Neural cell (in vitro differentiated cells): ENCODE measurements at regions not wholly inside any gene's neighbourhood (a gene's known extent, or its start where the extent isn't known, plus 50 kb on each side); places are given as distances from the start of the nearest gene placed in this dataset.

Experiments
- H2AFZ ChIP-seq: fragments of 200-600, 300-800 bp; sonication (generic), shearing (Covaris generic); 2 replicates; pipeline ENCODE4 v1.6.0; 2014; ENCODE audit warnings: low read depth, mild to moderate bottlenecking, antibody characterized with exemption, low read length, moderate library complexity
- H3F3A ChIP-seq: fragments of 200-600 bp; shearing (Covaris generic); 2 replicates; pipeline ENCODE4 v1.6.1; 2016; ENCODE audit warnings: mild to moderate bottlenecking, moderate library complexity, mixed read lengths, antibody characterized with exemption, low read length; ENCODE audit not compliant: insufficient read depth, poor library complexity, severe bottlenecking
- H3K27ac ChIP-seq: fragments of 200-600, 300-800 bp; sonication (generic), shearing (Covaris generic); 2 replicates; pipeline ENCODE4 v1.5.1; 2014; ENCODE audit warnings: mild to moderate bottlenecking, low read length, moderate library complexity
- H3K27me3 ChIP-seq: fragments of 300-800, 200-600 bp; sonication (generic), shearing (Covaris generic); 2 replicates; pipeline ENCODE4 v1.6.0; 2014; ENCODE audit warnings: mild to moderate bottlenecking, low read depth, low read length, moderate library complexity; ENCODE audit not compliant: insufficient read depth
- H3K36me3 ChIP-seq: fragments of 300-800, 200-600 bp; sonication (generic), shearing (Covaris generic); 2 replicates; pipeline ENCODE4 v1.5.1; 2014; ENCODE audit warnings: mild to moderate bottlenecking, antibody characterized with exemption, low read length, moderate library complexity; ENCODE audit not compliant: insufficient read depth
- H3K4me2 ChIP-seq: fragments of 300-800, 200-600 bp; sonication (generic), shearing (Covaris generic); 2 replicates; pipeline ENCODE4 v1.6.0; 2014; ENCODE audit warnings: mild to moderate bottlenecking, low read length
- H3K4me3 ChIP-seq: fragments of 300-800, 200-600 bp; sonication (generic), shearing (Covaris generic); 2 replicates; pipeline ENCODE4 v1.5.1; 2014; ENCODE audit warnings: mild to moderate bottlenecking, low read length, moderate library complexity
- H3K79me2 ChIP-seq: fragments of 200-600 bp; shearing (Covaris generic); replicated peaks from 2 replicates; pipeline ENCODE4 v1.6.0; 2014; ENCODE audit warnings: mild to moderate bottlenecking, low read length, moderate library complexity; ENCODE audit not compliant: insufficient read depth
- H3K9ac ChIP-seq: fragments of 300-800, 200-600 bp; sonication (generic), shearing (Covaris generic); 2 replicates; pipeline ENCODE4 v1.6.1; 2016; ENCODE audit warnings: mild to moderate bottlenecking, low read length, mixed read lengths
- H3K9me2 ChIP-seq: fragments of 200-600 bp; shearing (Covaris generic); 2 replicates; pipeline ENCODE4 v1.6.1; 2016; ENCODE audit warnings: mild to moderate bottlenecking, low read length, mixed read lengths; ENCODE audit not compliant: insufficient read depth
- H3K9me3 ChIP-seq: fragments of 200-600, 300-800 bp; sonication (generic), shearing (Covaris generic); 2 replicates; pipeline ENCODE4 v1.6.1; 2016; ENCODE audit warnings: mild to moderate bottlenecking, mixed run types, low read length, moderate library complexity, mixed read lengths
- H4K20me1 ChIP-seq: fragments of 200-600 bp; shearing (Covaris generic); 2 replicates; pipeline ENCODE4 v1.6.1; 2016; ENCODE audit warnings: mild to moderate bottlenecking, mixed run types; ENCODE audit not compliant: insufficient read depth
- CTCF ChIP-seq: fragments of 450-650 bp; IDR thresholded peaks from 2 replicates; pipeline ENCODE4 v1.5.1; 2014; ENCODE audit warnings: antibody characterized with exemption, mild to moderate bottlenecking, moderate library complexity; ENCODE audit not compliant: poor library complexity, severe bottlenecking
- EZH2 ChIP-seq: fragments of 200-600, 300-800 bp; shearing (Covaris generic), sonication (generic); IDR thresholded peaks from 2 replicates; pipeline ENCODE4 v1.6.1; 2014; ENCODE audit warnings: antibody characterized with exemption, low read length, borderline replicate concordance, mild to moderate bottlenecking; ENCODE audit not compliant: insufficient read depth, poor library complexity, severe bottlenecking
- MXI1 ChIP-seq: fragments of 450-650 bp; conservative IDR thresholded peaks from 2 replicates; pipeline ENCODE4 v1.6.1; 2014; ENCODE audit warnings: antibody characterized with exemption, mild to moderate bottlenecking; ENCODE audit not compliant: poor library complexity, severe bottlenecking
- POLR2AphosphoS5 ChIP-seq: IDR thresholded peaks from 2 replicates; pipeline ENCODE4 v1.6.1; 2012
- RAD21 ChIP-seq: fragments of 450-650 bp; conservative IDR thresholded peaks from 2 replicates; pipeline ENCODE4 v1.6.1; 2014; ENCODE audit warnings: antibody characterized with exemption, mild to moderate bottlenecking, moderate library complexity
- REST ChIP-seq: IDR thresholded peaks from 2 replicates; pipeline ENCODE4 v1.6.1; 2012; ENCODE audit warnings: borderline replicate concordance

- H3K4me3 ChIP-seq, result no peak overlapping the region
- no peaks in the 10 kb centered on the region for H3F3A ChIP-seq
- H3K27me3 ChIP-seq, result no peaks in the 10 kb centered on the region
- H3K36me3 ChIP-seq, result no peaks in the 10 kb centered on the region
- no peaks in the 10 kb centered on the region for H3K9me2 ChIP-seq
- no peak overlapping the region for H3K9ac ChIP-seq
- no peaks in the 10 kb centered on the region for H3K9me3 ChIP-seq
- H3K79me2 ChIP-seq, result no peaks in the 10 kb centered on the region
- H3K27ac ChIP-seq, result no peak overlapping the region
- no peak overlapping the region for H3K4me2 ChIP-seq
- H2AFZ ChIP-seq, result no peak overlapping the region
- TF ChIP-seq REST, result no peak
- no peak for TF ChIP-seq EZH2
- TF ChIP-seq CTCF, result no peak
- no peak for TF ChIP-seq POLR2AphosphoS5
- no peak for TF ChIP-seq RAD21
- TF ChIP-seq MXI1, result no peak
- no peaks in the 10 kb centered on the region for H4K20me1 ChIP-seq
Observed at GRCh38 chrX:109952985-109953905, 49.7 kb upstream of the TMEM164 start.
